CD4-positive, alpha-beta T cell (primary cell): ENCODE measurements at regions not wholly inside any gene's neighbourhood (a gene's known extent, or its start where the extent isn't known, plus 50 kb on each side); places are given as distances from the start of the nearest gene placed in this dataset.

ENCODE experiments used
- ATAC-seq: fragments of 200-7000 bp; cut with Tn5 transposase; one replicate; pipeline ENCODE4 v1.10.0; 2022; ENCODE audit warnings: mild to moderate bottlenecking; ENCODE audit not compliant: poor library complexity
- CTCF ChIA-PET: fragments of 350-600 bp; sonication (Branson Sonifier 250); formaldehyde crosslinking; loops from one replicate; lab custom pipeline; 2021; ENCODE audit warnings: antibody characterized with exemption, inconsistent platforms; lab: Charles Lee
- POLR2A ChIA-PET: fragments of 350-600 bp; sonication (Branson Sonifier 250); formaldehyde crosslinking; loops from one replicate; lab custom pipeline; 2021; ENCODE audit warnings: antibody characterized with exemption, inconsistent platforms; lab: Charles Lee
- DNase-seq, 14 experiments: peaks; one replicate each; pipeline ENCODE4 v3.0.0-alpha.2; 2013 to 2020; ENCODE audit warnings: mixed read lengths in 2 of 14
- H3K27ac ChIP-seq, 2 donors: one replicate each; pipeline versions ENCODE4 v1.5.1 to v1.7.0; 2013; ENCODE audit warnings: low read length in 2 of 2, low read depth in 1 of 2, mild to moderate bottlenecking in 1 of 2
- H3K27me3 ChIP-seq, 2 experiments: 1 replicate in 1 of 2; 2 replicates in 1 of 2; pipeline versions ENCODE4 v1.6.1 to v1.7.0; 2013; ENCODE audit warnings: low read length in 2 of 2, control low read depth in 1 of 2, mild to moderate bottlenecking in 1 of 2, moderate library complexity in 1 of 2; ENCODE audit not compliant: insufficient read depth in 2 of 2, control insufficient read depth in 1 of 2
- H3K36me3 ChIP-seq: one replicate; pipeline ENCODE4 v1.6.1; 2013; ENCODE audit warnings: low read length, control low read depth; ENCODE audit not compliant: insufficient read depth
- H3K4me1 ChIP-seq: one replicate; pipeline ENCODE4 v1.6.1; 2013; ENCODE audit warnings: low read length, control low read depth; ENCODE audit not compliant: insufficient read depth
- H3K4me3 ChIP-seq: one replicate; pipeline ENCODE4 v1.5.1; 2013; ENCODE audit warnings: mild to moderate bottlenecking, low read length, moderate library complexity
- H3K9me3 ChIP-seq, 2 experiments: 1 replicate in 1 of 2; 2 replicates in 1 of 2; pipeline versions ENCODE4 v1.6.1 to v1.7.0; 2013; ENCODE audit warnings: low read length in 2 of 2, mild to moderate bottlenecking in 2 of 2, control low read depth in 1 of 2, moderate library complexity in 1 of 2; ENCODE audit not compliant: control insufficient read depth in 1 of 2, insufficient read depth in 1 of 2
- H3K27ac Mint-ChIP-seq: one replicate; pipeline ENCODE4 v1.8.0; 2020; ENCODE audit warnings: mixed read lengths
- H3K27me3 Mint-ChIP-seq: one replicate; pipeline ENCODE4 v1.8.0; 2021; ENCODE audit warnings: mixed read lengths
- H3K36me3 Mint-ChIP-seq: one replicate; pipeline ENCODE4 v1.8.0; 2021; ENCODE audit warnings: low read depth, mixed read lengths
- H3K4me1 Mint-ChIP-seq: one replicate; pipeline ENCODE4 v1.8.0; 2021; ENCODE audit warnings: low read depth, mixed read lengths
- H3K4me3 Mint-ChIP-seq: one replicate; pipeline ENCODE4 v1.8.0; 2020; ENCODE audit warnings: mild to moderate bottlenecking, mixed read lengths
- H3K9me3 Mint-ChIP-seq: one replicate; pipeline ENCODE4 v1.8.0; 2020; ENCODE audit warnings: mixed read lengths
- CTCF ChIP-seq: fragments of 200-600 bp; IDR thresholded peaks from one replicate; pipeline ENCODE4 v1.8.0; 2022; ENCODE audit warnings: antibody characterized with exemption, mild to moderate bottlenecking
- intact Hi-C, 2 experiments: fragments of 100-400 bp; cut with DNase I in 1 of 2; cut with micrococcal nuclease in 1 of 2; formaldehyde crosslinking; loops; one replicate each; pipeline versions ENCODE4 v1.15.1 to v1.9.0; 2023 to 2025; cut with DNase I, micrococcal nuclease

- intact Hi-C loops: no loop called here
- H3K4me1 ChIP-seq: no peaks in the 10 kb centered on the region
- H3K36me3 Mint-ChIP-seq: no peaks in the 10 kb centered on the region
- no peak overlapping the region for H3K4me3 Mint-ChIP-seq
- H3K36me3 ChIP-seq: no peaks in the 10 kb centered on the region
- no peaks in the 10 kb centered on the region for H3K9me3 Mint-ChIP-seq
- ATAC-seq (no peak), DNase-seq (no peak)
- no peaks in the 10 kb centered on the region for H3K27me3 Mint-ChIP-seq
- CTCF ChIA-PET: no interaction called here
- no peak overlapping the region for H3K27ac ChIP-seq
- no peak overlapping the region for H3K27ac Mint-ChIP-seq
- H3K9me3 ChIP-seq: no peaks in the 10 kb centered on the region
- H3K4me1 Mint-ChIP-seq: no peaks in the 10 kb centered on the region
- no peak overlapping the region for H3K4me3 ChIP-seq
- no peak for TF ChIP-seq CTCF
- POLR2A ChIA-PET: no interaction called here
- no peaks in the 10 kb centered on the region for H3K27me3 ChIP-seq
These were observed 251.6 kb downstream of the GALR1 start for GRCh38 chr18:77501266-77501665.

- Mint-ChIP-seq H3K27ac (no peak overlapping the region), H3K9me3 (no peaks in the 10 kb centered on the region), H3K4me3 (no peak overlapping the region), H3K36me3 (no peaks in the 10 kb centered on the region), H3K4me1 (no peaks in the 10 kb centered on the region), H3K27me3 (peaks cover 9% of the 10 kb centered on the region)
- no peak overlapping the region for H3K4me3 ChIP-seq
- peaks cover 2 to 3% of the 10 kb centered on the region in 2 experiments for H3K27me3 ChIP-seq
- ATAC-seq (no peak), DNase-seq (no peak)
- CTCF ChIA-PET: no interaction called here
- no peaks in the 10 kb centered on the region for H3K9me3 ChIP-seq
- no peak for TF ChIP-seq CTCF
- no peaks in the 10 kb centered on the region for H3K36me3 ChIP-seq
- no peaks in the 10 kb centered on the region for H3K4me1 ChIP-seq
- intact Hi-C loops: no loop called here
- POLR2A ChIA-PET: no interaction called here
- H3K27ac ChIP-seq: no peak overlapping the region
These were observed 255.9 kb downstream of the GALR1 start for GRCh38 chr18:77505499-77505898.

- no peak overlapping the region for H3K4me3 ChIP-seq
- intact Hi-C loops: no loop called here
- H3K4me1 ChIP-seq: no peaks in the 10 kb centered on the region
- DNase-seq (no peak), ATAC-seq (no peak)
- POLR2A ChIA-PET: no interaction called here
- no peaks in the 10 kb centered on the region for H3K4me1 Mint-ChIP-seq
- peaks cover 9% of the 10 kb centered on the region for H3K27me3 Mint-ChIP-seq
- CTCF ChIA-PET: no interaction called here
- H3K27ac ChIP-seq: no peak overlapping the region
- no peak overlapping the region for H3K4me3 Mint-ChIP-seq
- peaks cover 2% of the 10 kb centered on the region for H3K9me3 Mint-ChIP-seq
- H3K27me3 ChIP-seq: peaks cover 0 to 2% of the 10 kb centered on the region in 2 experiments
- no peaks in the 10 kb centered on the region for H3K36me3 Mint-ChIP-seq
- no peak overlapping the region for H3K27ac Mint-ChIP-seq
- no peaks in the 10 kb centered on the region for H3K36me3 ChIP-seq
- TF ChIP-seq CTCF: no peak
- H3K9me3 ChIP-seq: no peaks in the 10 kb centered on the region
These were observed 262.5 kb downstream of the GALR1 start for GRCh38 chr18:77512152-77512551.
